ENCODE measurements at regions not wholly inside any gene's neighbourhood (a gene's known extent, or its start where the extent isn't known, plus 50 kb on each side); places are given as distances from the start of the nearest gene placed in this dataset.

- Histone ChIP-seq H3K4me1 (ENCODE audit: control insufficient read depth, insufficient read depth, low read length) (no peaks in the 10 kb centered on the region), H3K27ac (ENCODE audit: extremely low read depth, low read depth, low read length) (no peak overlapping the region), H3K4me3 (ENCODE audit: low read depth, low read length) (no peak overlapping the region), H3K36me3 (ENCODE audit: control insufficient read depth in 2 of 2, insufficient read depth in 1 of 2, low read length in 2 of 2) (no peaks in the 10 kb centered on the region), H3K9me3 (ENCODE audit: control insufficient read depth, insufficient read depth, low read depth, low read length) (no peaks in the 10 kb centered on the region)
- CTCF ChIA-PET: no interaction called here
- POLR2A ChIA-PET: no interaction called here
- TF ChIP-seq ZNF501 (tag by site-specific recombination; IDR thresholded peaks at IDR 0.05): no peak
- no peak for TF ChIP-seq ZNF155 (tag by site-specific recombination; IDR thresholded peaks at IDR 0.05)
- no peak for TF ChIP-seq ZNF266 (tag by site-specific recombination; IDR thresholded peaks at IDR 0.05; ENCODE audit: low read depth)
- no peak for TF ChIP-seq REST (tag by site-specific recombination; IDR thresholded peaks at IDR 0.05)
- TF ChIP-seq GLI2 (tag by site-specific recombination; IDR thresholded peaks at IDR 0.05; ENCODE audit: borderline replicate concordance, low read depth): no peak
- TF ChIP-seq TSHZ1 (tag by site-specific recombination; IDR thresholded peaks at IDR 0.05; ENCODE audit: borderline replicate concordance): no peak
Measured at GRCh38 chr7:68694656-68695055, 903.6 kb upstream of the AUTS2 start.

DNA sequence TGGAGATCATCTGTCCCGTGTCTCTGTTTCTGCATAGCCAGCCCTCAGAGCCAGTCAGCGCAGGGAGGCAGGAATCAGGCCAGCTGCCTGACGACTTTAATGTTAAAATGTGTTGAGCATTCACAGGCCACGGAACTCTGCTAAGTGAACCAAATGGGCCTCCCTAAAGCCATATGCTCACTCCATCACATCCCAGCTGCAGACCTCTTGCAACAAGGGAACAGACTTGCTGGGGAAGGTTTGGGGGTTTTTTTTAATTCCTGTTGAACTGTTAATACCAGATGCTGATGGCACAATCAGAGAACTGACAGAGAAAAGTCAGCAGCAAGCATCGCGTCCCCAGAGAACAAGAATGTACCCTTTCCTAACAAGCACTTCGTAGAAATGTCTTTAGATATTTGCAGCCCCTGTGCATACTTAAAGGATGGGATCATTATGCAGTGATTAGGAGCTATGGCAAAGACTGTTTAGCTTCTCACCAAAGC is 900.4 kb upstream of the AUTS2 start:
- Histone ChIP-seq H3K9me3 (ENCODE audit: control insufficient read depth, insufficient read depth, low read depth, low read length) (no peaks in the 10 kb centered on the region), H3K4me1 (ENCODE audit: control insufficient read depth, insufficient read depth, low read length) (no peaks in the 10 kb centered on the region), H3K4me3 (ENCODE audit: low read depth, low read length) (no peak overlapping the region), H3K27ac (ENCODE audit: extremely low read depth, low read depth, low read length) (no peak overlapping the region), H3K36me3 (ENCODE audit: control insufficient read depth in 2 of 2, insufficient read depth in 1 of 2, low read length in 2 of 2) (no peaks in the 10 kb centered on the region)
- TF ChIP-seq ZNF2 (tag by site-specific recombination; IDR thresholded peaks at IDR 0.05): no peak
- no peak for TF ChIP-seq ZNF501 (tag by site-specific recombination; IDR thresholded peaks at IDR 0.05)
- TF ChIP-seq HOXA7 (CRISPR knock-in tag; IDR thresholded peaks at IDR 0.05; ENCODE audit: borderline replicate concordance): no peak
- TF ChIP-seq, protein P1, sequence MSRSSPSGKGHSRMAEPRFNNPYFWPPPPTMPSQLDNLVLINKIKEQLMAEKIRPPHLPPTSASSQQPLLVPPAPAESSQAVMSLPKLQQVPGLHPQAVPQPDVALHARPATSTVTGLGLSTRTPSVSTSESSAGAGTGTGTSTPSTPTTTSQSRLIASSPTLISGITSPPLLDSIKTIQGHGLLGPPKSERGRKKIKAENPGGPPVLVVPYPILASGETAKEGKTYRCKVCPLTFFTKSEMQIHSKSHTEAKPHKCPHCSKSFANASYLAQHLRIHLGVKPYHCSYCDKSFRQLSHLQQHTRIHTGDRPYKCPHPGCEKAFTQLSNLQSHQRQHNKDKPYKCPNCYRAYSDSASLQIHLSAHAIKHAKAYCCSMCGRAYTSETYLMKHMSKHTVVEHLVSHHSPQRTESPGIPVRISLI (tag by site-specific recombination; IDR thresholded peaks at IDR 0.05): no peak
- no peak for TF ChIP-seq ZNF174 (tag by site-specific recombination; IDR thresholded peaks at IDR 0.05)
- TF ChIP-seq, protein P2, sequence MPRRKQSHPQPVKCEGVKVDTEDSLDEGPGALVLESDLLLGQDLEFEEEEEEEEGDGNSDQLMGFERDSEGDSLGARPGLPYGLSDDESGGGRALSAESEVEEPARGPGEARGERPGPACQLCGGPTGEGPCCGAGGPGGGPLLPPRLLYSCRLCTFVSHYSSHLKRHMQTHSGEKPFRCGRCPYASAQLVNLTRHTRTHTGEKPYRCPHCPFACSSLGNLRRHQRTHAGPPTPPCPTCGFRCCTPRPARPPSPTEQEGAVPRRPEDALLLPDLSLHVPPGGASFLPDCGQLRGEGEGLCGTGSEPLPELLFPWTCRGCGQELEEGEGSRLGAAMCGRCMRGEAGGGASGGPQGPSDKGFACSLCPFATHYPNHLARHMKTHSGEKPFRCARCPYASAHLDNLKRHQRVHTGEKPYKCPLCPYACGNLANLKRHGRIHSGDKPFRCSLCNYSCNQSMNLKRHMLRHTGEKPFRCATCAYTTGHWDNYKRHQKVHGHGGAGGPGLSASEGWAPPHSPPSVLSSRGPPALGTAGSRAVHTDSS (tag by site-specific recombination; IDR thresholded peaks at IDR 0.05): no peak
- TF ChIP-seq ZNF549 (tag by site-specific recombination; IDR thresholded peaks at IDR 0.05): no peak
- ChIA-PET POLR2A (no interaction called here), CTCF (interaction anchor here (0.6 to 0.7 kb wide), 2 partner anchors 352 to 1698 kb away, joined by 4 read pairs; no protein-coding TSS in a partner anchor)

Data from HEK293 (cell line).